ENCODE measurements at regions not wholly inside any gene's neighbourhood (a gene's known extent, or its start where the extent isn't known, plus 50 kb on each side); places are given as distances from the start of the nearest gene placed in this dataset.
"Not testable (repeated sequence)": the region's sequence is repeated elsewhere in the genome, so short reads cannot be mapped to it uniquely, and the experiment has no call there.

DNA sequence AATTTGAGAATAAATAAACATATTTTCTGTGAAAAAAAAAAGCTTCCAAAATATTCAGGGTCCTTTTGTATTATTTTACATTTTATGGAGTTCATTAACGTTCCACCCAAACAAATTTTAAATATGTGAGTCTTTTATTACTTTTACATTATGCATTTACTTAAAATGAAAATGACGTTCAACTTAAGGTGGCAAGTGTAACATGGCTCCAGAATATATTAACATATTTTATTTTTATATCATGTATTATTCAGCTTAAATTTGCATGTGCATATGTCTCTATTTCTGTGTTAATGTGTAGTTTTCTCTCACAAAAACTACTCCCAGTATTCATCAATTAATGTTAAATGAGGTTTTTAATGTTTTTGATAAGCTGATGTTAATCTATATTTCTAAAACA lies 243.6 kb upstream of the CNTN3 start:
- no peak for TF ChIP-seq GATA1 (IDR thresholded peaks at IDR 0.05; ENCODE audit: low read depth, low read length)
- TF ChIP-seq POLR2A (IDR thresholded peaks at IDR 0.05; ENCODE audit: low read length) = no peak
- DNase-seq = no peak

DNA sequence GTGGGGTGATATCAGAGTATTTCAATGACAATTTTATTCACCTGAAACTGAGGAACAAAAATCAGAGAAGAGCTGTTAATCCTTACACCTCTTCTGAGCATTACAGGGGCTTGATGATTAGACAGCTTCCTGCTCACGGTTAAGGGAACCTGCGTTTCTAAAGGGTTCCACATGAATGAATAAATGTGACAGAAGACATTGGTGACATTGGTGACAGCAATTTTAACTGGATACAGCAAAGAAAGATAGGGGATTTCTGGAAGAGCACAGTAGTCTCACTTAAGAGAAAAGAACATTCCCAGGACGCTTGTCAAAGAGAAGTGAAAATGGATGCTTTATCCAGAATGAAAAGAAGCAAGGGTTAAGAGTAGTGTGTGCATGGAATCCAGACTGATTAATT lies 235.9 kb upstream of the CNTN3 start:
- TF ChIP-seq POLR2A (IDR thresholded peaks at IDR 0.05; ENCODE audit: low read length) (no peak), GATA1 (IDR thresholded peaks at IDR 0.05; ENCODE audit: low read depth, low read length) (no peak)

DNA sequence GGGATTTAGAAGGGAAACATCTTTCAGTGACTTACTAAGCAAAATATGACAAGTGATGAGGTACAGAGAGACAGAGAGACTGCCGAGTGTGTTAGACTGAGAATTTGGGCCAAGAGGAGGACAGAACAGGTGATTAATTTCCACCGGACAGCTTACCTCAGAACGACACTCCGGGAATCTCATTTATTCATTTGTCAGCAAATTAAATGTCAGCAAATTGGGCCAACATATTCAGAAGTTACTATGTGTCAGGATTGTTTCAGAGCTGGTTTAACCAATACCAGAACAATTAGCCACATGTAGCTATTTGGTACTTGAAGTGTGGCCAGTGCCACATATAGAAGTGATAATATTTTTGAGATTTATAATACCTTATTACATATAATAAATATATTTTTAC lies 232.6 kb upstream of the CNTN3 start:
- TF ChIP-seq GATA1 (IDR thresholded peaks at IDR 0.05; ENCODE audit: low read depth, low read length) (no peak), POLR2A (IDR thresholded peaks at IDR 0.05; ENCODE audit: low read length) (no peak)
- DNase-seq = no peak

More for the DNA sequence above, 235.9 kb upstream of the CNTN3 start:
- DNase-seq = no peak

DNA sequence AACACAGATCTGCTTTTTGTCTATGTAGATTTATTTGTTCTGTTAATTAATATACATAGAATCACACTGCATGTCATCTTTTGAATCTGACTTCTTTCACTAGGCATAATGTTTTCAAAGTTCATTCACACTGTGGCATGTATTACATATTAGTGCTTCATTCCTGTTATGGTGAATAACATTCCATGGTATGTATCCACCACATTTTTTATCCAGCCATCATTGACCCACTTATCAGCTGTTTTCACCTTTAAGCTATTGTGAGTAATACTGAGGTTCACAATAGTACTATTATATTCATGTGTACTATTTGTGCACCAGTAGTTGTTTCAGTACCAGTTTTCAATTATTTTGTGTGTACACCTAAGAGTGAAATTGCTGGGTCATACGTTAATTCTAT lies 230.6 kb upstream of the CNTN3 start:
- TF ChIP-seq GATA1 (IDR thresholded peaks at IDR 0.05; ENCODE audit: low read depth, low read length) = no peak
- TF ChIP-seq POLR2A (IDR thresholded peaks at IDR 0.05; ENCODE audit: low read length) = no peak

DNA sequence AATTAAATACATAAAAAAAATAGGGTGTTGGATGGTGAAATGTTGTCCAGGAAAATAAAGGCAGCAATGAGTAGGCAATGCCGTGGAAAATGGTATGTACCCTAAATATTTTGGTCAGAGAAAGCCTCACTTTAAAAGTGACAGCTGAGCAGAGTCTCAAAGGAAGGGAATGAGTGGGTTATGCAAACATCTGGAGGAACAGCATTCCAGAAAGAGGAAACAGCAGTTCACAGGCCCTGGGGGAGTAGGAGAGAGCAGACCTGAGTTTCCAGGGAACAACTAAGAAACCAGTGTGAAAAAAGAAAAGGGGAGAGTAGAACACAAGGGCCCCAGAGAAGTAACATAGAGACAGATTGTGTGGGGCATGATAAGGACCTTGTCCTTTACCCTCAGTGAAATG lies 230.0 kb upstream of the CNTN3 start:
- DNase-seq = no peak
- TF ChIP-seq POLR2A (IDR thresholded peaks at IDR 0.05; ENCODE audit: low read length) = no peak
- no peak for TF ChIP-seq GATA1 (IDR thresholded peaks at IDR 0.05; ENCODE audit: low read depth, low read length)

More for the DNA sequence above, 230.6 kb upstream of the CNTN3 start:
- DNase-seq = no peak

DNA sequence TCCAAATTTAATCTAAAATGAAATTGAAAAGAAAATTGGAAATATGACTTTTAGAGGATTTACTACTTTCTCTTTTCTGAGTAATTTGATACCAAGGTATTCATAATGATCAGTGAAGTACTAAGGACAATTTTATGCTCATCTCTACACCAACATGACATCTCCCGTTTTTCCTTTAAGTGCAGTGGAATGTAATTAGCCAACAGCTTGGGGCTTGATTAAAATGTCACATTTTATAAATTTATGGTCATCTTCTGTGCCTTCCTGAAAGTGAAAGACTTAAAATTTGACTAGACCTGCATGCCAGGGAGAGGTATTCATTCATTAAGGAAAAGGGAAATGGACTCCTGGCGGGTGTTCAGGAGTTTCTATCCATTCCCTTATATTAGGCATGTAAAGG lies 228.2 kb upstream of the CNTN3 start:
- no peak for DNase-seq
- TF ChIP-seq GATA1 (IDR thresholded peaks at IDR 0.05; ENCODE audit: low read depth, low read length) (no peak), POLR2A (IDR thresholded peaks at IDR 0.05; ENCODE audit: low read length) (no peak)

DNA sequence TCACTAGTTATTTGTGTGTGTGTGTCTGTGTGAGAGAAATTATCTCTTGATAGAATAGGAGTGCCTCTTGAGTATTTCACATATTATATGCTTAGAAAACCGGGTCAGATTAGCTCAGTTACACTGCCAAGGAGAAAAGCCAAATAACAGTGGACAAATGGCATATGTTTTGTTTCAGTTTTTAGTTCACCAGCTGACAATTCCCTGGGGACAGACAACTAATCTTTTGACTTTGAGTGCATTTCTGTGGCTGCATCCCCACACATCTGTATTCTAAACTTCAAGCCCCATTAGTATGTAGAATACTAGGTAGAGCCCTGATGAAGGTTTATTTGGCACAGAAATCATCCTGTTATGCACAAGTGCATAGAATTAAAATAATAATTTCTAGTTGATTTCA lies 227.7 kb upstream of the CNTN3 start:
- DNase-seq = no peak
- TF ChIP-seq GATA1 (IDR thresholded peaks at IDR 0.05; ENCODE audit: low read depth, low read length) = no peak
- TF ChIP-seq POLR2A (IDR thresholded peaks at IDR 0.05; ENCODE audit: low read length) = no peak

DNA sequence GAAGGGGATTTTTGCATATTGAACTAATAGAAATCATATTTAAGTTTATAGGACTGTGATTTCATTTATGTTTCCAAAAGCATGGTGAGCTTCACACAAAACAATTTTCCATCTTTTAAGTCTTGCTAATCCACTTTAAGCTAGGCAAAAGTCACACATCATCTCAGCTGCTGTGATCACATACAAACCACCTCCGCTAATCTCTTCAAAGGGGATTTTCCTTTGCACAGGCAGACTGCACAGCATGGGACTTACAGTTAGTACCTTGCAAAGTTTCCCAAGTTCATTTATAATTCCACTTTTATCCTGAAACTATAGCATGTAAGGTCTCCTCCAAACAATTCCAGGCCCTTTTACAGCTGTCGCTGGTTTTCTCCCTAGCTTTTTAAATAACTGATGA lies 225.1 kb upstream of the CNTN3 start:
- TF ChIP-seq GATA1 (IDR thresholded peaks at IDR 0.05; ENCODE audit: low read depth, low read length) (no peak), POLR2A (IDR thresholded peaks at IDR 0.05; ENCODE audit: low read length) (no peak)
- no peak for DNase-seq

DNA sequence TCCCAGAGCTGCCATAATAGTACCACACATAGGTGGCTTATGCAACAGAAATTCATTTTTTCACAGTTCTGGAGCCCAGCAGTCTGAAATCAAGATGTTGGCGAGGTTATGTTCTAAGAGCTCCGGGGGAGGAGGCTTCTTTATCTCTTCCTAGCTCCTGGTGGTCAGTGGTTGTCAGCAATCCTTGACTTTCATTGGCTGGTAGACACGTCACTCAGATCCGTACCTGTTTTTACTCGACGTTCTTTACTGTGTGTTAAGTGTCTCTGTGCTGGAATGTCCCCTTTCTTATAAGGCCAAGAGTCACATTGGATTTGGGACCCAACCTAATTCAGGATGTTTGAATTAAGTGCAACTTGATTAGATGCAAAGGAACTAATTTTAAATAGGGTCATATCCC lies 218.5 kb upstream of the CNTN3 start:
- no peak for TF ChIP-seq GATA1 (IDR thresholded peaks at IDR 0.05; ENCODE audit: low read depth, low read length)
- no peak for TF ChIP-seq POLR2A (IDR thresholded peaks at IDR 0.05; ENCODE audit: low read length)
- DNase-seq = no peak

DNA sequence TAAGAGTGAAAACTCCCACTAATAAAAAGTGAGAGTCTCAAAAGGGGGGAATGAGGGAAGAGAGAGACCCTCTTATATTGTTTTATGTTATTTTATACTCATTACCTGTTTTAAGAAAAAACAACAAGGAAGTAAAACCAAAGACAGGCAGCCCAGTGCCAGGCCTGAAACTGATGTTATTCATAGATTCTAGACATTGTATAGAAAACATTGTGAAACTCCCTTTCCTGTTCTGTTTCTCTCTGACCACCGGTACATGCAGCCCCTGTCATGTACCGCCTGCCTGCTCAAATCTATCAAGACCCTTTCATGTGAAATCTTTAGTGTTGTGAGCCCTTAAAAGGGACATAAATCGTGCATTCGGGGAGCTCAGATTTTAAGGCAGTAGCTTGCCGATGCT lies 216.4 kb upstream of the CNTN3 start:
- DNase-seq = not testable (repeated sequence)

DNA sequence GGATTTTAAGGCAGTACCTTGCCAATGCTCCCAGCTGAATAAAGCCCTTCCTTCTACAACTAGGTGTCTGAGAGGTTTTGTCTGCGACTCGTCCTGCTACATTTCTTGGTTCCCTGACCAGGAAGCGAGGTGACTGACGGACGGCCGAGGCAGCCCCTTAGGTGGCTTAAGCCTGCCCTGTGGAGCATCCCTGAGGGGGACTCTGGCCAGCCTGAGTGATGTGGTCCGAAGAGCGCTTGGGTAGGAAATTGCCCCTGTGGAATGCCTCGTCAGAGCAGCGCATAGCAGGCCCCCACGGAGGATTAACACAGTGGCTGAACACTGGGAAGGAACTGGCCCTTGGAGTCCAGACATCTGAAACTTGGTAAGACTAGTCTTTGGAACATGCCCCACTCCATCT lies 210.9 kb upstream of the CNTN3 start:
- DNase-seq = not testable (repeated sequence)

DNA sequence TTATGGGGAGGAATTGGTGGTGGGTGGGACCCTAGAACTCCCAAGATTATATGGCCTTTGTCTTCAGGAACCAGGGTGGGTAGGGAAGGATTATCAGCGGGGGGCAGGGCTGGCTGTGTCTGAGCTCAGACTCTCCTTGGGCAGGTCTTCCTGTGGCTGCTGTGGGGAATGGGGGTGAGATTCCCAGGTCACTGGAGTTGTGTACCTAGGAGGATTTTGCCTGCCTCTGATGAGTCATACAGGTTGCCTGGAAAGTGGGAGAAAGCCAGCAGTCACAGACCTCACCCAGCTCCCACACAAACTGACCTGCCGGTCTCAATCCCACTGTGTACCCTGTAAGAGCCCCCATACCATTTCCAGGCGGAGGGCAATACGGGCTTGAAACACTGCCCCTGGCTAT lies 209.9 kb upstream of the CNTN3 start:
- no peak for DNase-seq
- TF ChIP-seq GATA1 (IDR thresholded peaks at IDR 0.05; ENCODE audit: low read depth, low read length) (no peak), POLR2A (IDR thresholded peaks at IDR 0.05; ENCODE audit: low read length) (no peak)

DNA sequence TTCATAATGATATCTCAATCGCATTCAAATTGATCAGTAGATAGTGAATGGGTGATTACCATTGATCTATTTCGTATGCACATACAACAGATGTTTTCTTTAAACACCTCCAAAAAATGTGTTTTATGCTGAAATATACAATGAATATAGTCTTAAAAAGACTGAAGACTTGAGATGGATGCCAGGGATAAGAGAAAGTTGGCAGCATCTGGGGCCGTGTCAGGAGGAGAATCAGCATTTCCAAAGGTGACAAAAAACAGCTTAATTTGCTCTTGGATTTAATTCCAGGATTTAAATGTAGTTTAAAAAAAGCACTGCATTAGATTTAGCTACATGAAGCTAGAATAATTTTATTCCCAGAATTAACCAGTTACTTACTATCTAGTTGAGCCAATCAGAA lies 199.7 kb upstream of the CNTN3 start:
- DNase-seq = no peak
- no peak for TF ChIP-seq GATA1 (IDR thresholded peaks at IDR 0.05; ENCODE audit: low read depth, low read length)
- TF ChIP-seq POLR2A (IDR thresholded peaks at IDR 0.05; ENCODE audit: low read length) = no peak

DNA sequence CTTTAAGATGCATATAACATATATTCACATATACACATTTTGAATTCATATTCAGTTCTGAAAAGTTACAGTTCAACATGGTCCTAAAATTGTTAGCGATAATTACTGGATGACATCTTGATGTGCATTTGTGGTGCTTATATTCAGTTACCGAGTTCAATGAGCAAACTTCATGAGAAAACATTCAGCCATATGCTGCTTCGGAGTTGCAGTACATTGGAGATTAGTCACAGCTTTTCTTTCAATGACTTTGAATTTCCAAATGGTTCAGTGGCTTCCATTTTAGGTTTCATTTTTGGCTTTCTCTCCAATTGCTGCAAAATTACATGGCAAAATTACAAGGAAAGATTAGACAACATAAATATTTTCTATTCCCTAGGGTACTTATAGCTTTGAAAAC lies 198.3 kb upstream of the CNTN3 start:
- DNase-seq = no peak
- TF ChIP-seq POLR2A (IDR thresholded peaks at IDR 0.05; ENCODE audit: low read length) (no peak), GATA1 (IDR thresholded peaks at IDR 0.05; ENCODE audit: low read depth, low read length) (no peak)

DNA sequence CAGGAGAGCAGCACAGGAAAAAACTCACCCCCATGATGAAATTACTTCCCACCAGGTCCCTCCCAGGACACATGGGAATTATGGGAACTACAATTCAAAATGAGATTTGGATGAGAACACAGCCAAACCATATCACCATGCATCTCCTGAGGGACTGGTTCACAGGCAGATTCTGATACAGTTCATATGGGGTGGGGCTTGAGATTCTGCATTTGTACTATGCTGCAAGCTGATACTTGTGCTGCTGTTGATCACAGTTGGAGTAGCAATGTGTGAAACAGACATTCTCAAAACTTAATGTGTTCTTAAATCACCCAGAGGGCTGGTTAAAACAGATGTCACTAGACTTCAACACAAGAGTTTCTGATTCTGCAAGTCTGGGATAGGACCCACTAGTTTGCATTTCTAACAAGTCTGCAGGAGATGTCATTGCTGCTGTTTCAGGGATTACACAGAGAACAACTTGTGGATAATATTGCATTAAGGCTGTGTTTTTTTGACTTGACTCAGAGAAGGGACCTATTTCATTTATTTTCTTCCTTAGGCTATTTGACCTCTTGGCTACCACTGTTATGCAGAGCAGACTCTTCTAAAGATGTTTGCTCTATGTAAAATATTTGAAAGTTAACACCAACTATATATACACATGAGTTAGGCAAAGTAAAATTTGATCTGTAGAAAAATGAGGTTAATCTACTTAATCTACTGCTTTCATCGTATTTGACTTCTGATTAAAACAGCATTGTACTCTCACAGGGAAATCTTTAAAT lies 194.2 kb upstream of the CNTN3 start:
- DNase-seq = no peak
- TF ChIP-seq GATA1 (IDR thresholded peaks at IDR 0.05; ENCODE audit: low read depth, low read length) = no peak
- no peak for TF ChIP-seq POLR2A (IDR thresholded peaks at IDR 0.05; ENCODE audit: low read length)

DNA sequence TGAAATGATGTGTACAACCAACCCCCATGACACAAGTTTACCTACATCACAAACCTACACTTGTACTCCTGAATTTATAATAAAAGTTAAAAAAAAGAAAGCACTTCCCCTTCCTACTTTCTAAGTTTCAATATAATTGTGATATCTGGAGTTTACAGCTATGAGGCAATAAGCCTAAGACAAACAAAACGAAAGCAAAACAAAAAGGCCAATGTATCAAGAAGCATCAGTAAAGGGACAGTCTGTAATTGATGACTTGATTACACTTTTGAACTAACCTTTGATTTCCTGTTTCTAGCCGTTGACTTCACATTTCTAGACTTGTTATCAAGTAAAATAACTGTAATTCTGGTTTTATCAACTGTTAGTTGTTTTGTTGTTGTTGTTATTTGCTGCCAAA lies 187.5 kb upstream of the CNTN3 start:
- TF ChIP-seq POLR2A (IDR thresholded peaks at IDR 0.05; ENCODE audit: low read length) = no peak
- TF ChIP-seq GATA1 (IDR thresholded peaks at IDR 0.05; ENCODE audit: low read depth, low read length) = no peak

More for the DNA sequence above, 187.5 kb upstream of the CNTN3 start:
- DNase-seq = no peak

Measured in erythroblast (primary cell).